ENCODE measurements at regions not wholly inside any gene's neighbourhood (a gene's known extent, or its start where the extent isn't known, plus 50 kb on each side); places are given as distances from the start of the nearest gene placed in this dataset.

DNA sequence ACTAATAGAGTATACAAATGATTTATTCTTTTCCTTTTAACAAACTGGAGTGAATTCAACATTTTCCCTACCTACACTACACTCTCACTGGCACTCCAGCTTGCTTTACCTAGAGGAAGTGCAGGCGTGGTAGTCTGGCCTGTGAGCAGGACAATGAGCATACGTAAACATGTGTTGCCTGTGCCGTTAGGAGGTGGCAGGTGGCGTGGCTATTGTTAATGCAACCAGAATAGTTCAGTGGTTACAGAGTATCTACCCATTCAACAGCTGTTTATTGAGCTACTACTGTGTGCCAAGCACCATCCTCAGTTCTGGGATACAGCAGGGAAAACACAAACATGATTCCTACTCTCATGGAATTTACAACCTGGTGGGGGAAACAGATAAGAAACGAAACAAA is 299.7 kb upstream of the KAZN start:
- WGBS (ENCODE audit: insufficient coverage), result 80% methylated on average over 1 of the region's 5 CpGs
- H3K9me3 ChIP-seq (ENCODE audit: control insufficient read depth, insufficient read depth, low read length), result no peaks in the 10 kb centered on the region
- no peak for DNase-seq (ENCODE audit: low read depth in 4 of 6, low spot score in 6 of 6)

DNA sequence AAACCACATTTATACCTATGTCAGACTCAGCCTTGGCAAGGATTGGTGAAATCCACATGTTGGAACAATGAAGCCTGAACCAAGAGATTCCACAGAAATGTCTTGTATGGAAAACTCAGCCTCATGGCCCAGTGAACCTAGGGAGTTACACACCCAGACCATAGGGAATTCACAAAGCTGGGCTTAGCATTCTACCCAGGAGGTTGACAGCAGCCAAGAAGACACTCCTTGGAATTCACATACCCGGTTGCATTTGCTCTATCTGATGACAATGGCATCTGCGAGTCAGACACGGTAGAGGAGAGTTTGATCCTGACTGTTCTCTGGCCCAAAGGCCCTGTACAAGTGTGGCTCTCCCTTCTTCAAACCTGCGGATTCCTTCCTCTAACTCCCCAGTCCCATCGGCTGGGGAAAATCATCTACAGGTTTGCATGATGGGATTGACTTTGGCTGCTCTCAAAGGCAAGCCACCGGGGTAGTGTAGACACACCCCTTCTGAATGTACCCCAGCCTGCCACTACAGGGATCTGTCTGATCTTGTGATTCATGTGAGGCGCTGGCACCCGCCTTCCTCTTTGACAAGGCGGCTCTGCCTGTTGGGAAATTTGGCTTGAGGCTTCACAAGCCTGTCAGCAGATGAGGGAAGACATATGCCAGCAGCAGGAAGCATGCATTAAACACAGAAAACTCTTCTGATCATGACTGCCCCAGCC is 297.3 kb upstream of the KAZN start:
- H3K36me3 ChIP-seq (ENCODE audit: control insufficient read depth, insufficient read depth, low read length), result no peaks in the 10 kb centered on the region
- WGBS (ENCODE audit: insufficient coverage), result 50% methylated on average over 1 of the region's 9 CpGs
- no peak overlapping the region for H3K27ac ChIP-seq (ENCODE audit: low read depth, low read length)
- no peak overlapping the region for H3K4me3 ChIP-seq (ENCODE audit: low read depth, low read length)
- no peaks in the 10 kb centered on the region for H3K27me3 ChIP-seq (ENCODE audit: control insufficient read depth, insufficient read depth, low read length)
- no peaks in the 10 kb centered on the region for H3K4me1 ChIP-seq (ENCODE audit: control insufficient read depth, insufficient read depth, low read length)
- DNase-seq (ENCODE audit: low read depth in 4 of 6, low spot score in 6 of 6), result peak in 2 of 6 donors; percentile 53 to 94
- H3K9me3 ChIP-seq (ENCODE audit: control insufficient read depth, insufficient read depth, low read length), result no peaks in the 10 kb centered on the region

More for the DNA sequence above, 299.7 kb upstream of the KAZN start:
- no peak overlapping the region for H3K27ac ChIP-seq (ENCODE audit: low read depth, low read length)
- no peaks in the 10 kb centered on the region for H3K36me3 ChIP-seq (ENCODE audit: control insufficient read depth, insufficient read depth, low read length)
- H3K4me3 ChIP-seq (ENCODE audit: low read depth, low read length), result no peak overlapping the region
- H3K27me3 ChIP-seq (ENCODE audit: control insufficient read depth, insufficient read depth, low read length), result no peaks in the 10 kb centered on the region
- H3K4me1 ChIP-seq (ENCODE audit: control insufficient read depth, insufficient read depth, low read length), result no peaks in the 10 kb centered on the region

DNA sequence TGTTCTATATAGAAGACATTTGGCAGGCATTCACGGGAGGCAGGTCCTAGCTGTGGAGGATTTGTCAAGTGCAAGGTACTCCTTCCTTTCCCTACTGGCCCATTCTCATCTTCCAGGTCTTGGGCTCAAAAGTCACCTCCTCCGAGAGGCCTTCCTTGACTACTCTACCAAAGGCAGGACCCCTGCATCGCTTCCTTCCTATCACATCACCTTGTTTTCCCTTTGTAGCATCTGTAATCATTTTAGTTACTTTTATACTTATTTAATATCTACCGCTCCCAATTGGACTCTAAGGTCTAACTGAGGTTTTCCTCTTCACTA is 296.8 kb upstream of the KAZN start:
- no peak overlapping the region for H3K27ac ChIP-seq (ENCODE audit: low read depth, low read length)
- H3K27me3 ChIP-seq (ENCODE audit: control insufficient read depth, insufficient read depth, low read length), result no peaks in the 10 kb centered on the region
- DNase-seq (ENCODE audit: low read depth in 4 of 6, low spot score in 6 of 6), result no peak
- no peaks in the 10 kb centered on the region for H3K9me3 ChIP-seq (ENCODE audit: control insufficient read depth, insufficient read depth, low read length)
- 70% methylated on average over 2 of the region's 4 CpGs for WGBS (ENCODE audit: insufficient coverage)
- H3K36me3 ChIP-seq (ENCODE audit: control insufficient read depth, insufficient read depth, low read length), result no peaks in the 10 kb centered on the region
- no peak overlapping the region for H3K4me3 ChIP-seq (ENCODE audit: low read depth, low read length)
- H3K4me1 ChIP-seq (ENCODE audit: control insufficient read depth, insufficient read depth, low read length), result no peaks in the 10 kb centered on the region

DNA sequence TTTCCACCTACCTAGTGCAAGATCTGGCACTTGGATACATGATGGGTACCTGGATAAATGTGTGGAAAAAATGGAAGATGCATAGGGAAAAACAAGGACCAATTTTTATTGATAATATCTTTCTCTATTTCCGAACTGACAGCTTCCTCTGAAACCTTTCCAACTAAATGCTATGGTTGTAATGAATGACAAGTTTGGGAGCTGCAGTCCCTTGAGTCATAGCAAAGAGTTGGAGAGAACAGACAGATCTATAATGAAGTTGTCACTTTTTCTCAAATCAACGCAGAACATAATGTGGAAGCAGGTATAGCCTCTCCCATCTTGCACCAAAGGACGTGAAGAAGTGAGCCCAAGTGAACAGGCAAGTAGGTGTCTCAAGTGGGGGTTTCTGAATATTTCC is 296.5 kb upstream of the KAZN start:
- Histone ChIP-seq H3K4me3 (ENCODE audit: low read depth, low read length) (no peak overlapping the region), H3K4me1 (ENCODE audit: control insufficient read depth, insufficient read depth, low read length) (no peaks in the 10 kb centered on the region), H3K27ac (ENCODE audit: low read depth, low read length) (no peak overlapping the region), H3K27me3 (ENCODE audit: control insufficient read depth, insufficient read depth, low read length) (no peaks in the 10 kb centered on the region), H3K9me3 (ENCODE audit: control insufficient read depth, insufficient read depth, low read length) (no peaks in the 10 kb centered on the region), H3K36me3 (ENCODE audit: control insufficient read depth, insufficient read depth, low read length) (no peaks in the 10 kb centered on the region)
- WGBS (ENCODE audit: insufficient coverage), result 100% methylated on average over 1 of the region's 3 CpGs
- no peak for DNase-seq (ENCODE audit: low read depth in 4 of 6, low spot score in 6 of 6)

DNA sequence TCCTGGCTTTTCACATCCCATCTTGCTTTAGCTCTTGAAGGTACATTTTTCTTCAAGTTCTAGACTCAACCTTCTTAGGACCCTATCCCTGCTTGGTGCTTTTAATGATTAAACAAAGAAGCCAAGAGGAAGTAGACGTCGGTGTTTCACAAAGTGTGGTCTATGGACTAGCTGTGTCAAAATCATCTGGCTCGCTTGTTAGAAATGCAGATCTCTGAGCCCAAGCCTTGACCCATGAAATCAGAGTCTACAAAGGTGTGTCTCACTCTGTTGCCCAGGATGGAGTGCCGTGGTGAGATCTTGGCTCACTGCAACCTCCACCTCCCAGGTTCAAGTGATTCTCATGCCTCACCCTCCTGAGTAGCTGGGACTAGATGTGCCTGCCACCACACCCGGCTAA is 295.5 kb upstream of the KAZN start:
- no peaks in the 10 kb centered on the region for H3K9me3 ChIP-seq (ENCODE audit: control insufficient read depth, insufficient read depth, low read length)
- no peak overlapping the region for H3K4me3 ChIP-seq (ENCODE audit: low read depth, low read length)
- H3K27ac ChIP-seq (ENCODE audit: low read depth, low read length), result no peak overlapping the region
- H3K36me3 ChIP-seq (ENCODE audit: control insufficient read depth, insufficient read depth, low read length), result no peaks in the 10 kb centered on the region
- no peak for DNase-seq (ENCODE audit: low read depth in 4 of 6, low spot score in 6 of 6)
- no peaks in the 10 kb centered on the region for H3K27me3 ChIP-seq (ENCODE audit: control insufficient read depth, insufficient read depth, low read length)
- no peaks in the 10 kb centered on the region for H3K4me1 ChIP-seq (ENCODE audit: control insufficient read depth, insufficient read depth, low read length)
- WGBS (ENCODE audit: insufficient coverage), result 77% methylated on average over 4 of the region's 5 CpGs

DNA sequence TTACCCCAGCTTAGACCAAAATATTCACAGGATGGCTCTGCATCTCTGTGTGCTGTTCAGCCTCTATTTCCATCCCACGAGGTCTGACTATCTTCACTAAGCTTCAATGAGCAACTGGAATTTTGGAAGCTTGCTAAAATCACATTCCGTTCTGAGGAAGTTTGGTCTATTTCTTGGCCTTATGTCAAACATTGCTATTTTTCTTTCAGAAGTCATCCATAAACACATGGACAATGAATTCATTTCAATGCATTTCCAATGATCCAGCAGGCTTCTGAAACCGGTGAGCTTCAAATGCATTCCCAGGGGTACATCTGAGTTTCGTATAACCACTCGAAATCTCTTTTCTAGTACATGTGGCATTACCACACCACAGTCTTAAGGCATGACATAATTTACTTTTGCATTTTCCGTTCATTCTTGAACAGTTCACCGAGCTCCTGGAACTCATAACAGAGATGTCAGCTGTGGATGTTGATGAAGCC is 294.1 kb upstream of the KAZN start:
- no peak for DNase-seq (ENCODE audit: low read depth in 4 of 6, low spot score in 6 of 6)
- Histone ChIP-seq H3K36me3 (ENCODE audit: control insufficient read depth, insufficient read depth, low read length) (no peaks in the 10 kb centered on the region), H3K4me1 (ENCODE audit: control insufficient read depth, insufficient read depth, low read length) (no peaks in the 10 kb centered on the region), H3K27me3 (ENCODE audit: control insufficient read depth, insufficient read depth, low read length) (no peaks in the 10 kb centered on the region), H3K9me3 (ENCODE audit: control insufficient read depth, insufficient read depth, low read length) (no peaks in the 10 kb centered on the region), H3K4me3 (ENCODE audit: low read depth, low read length) (no peak overlapping the region), H3K27ac (ENCODE audit: low read depth, low read length) (no peak overlapping the region)
- 84% methylated on average over 5 of the region's 7 CpGs for WGBS (ENCODE audit: insufficient coverage)

DNA sequence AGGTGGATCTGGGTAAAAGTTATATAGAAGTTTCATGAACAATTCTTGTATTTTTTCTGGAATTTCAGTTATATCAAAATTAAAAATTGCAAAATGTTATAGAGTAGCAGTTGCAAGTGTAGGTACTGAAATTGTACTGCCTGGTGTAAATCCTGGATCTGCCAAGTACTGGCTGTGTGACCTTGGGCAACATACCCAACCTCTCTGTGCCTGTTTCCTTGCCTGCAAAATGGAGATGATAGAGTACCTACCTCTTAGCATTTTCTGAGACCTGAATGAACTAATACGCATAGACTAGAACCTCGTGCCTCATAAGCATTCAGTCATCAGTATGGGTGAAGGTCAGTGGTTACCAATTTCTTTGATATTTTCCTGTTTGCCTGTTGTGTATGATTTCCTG is 290.0 kb upstream of the KAZN start:
- H3K9me3 ChIP-seq (ENCODE audit: control insufficient read depth, insufficient read depth, low read length), result no peaks in the 10 kb centered on the region
- no peak overlapping the region for H3K4me3 ChIP-seq (ENCODE audit: low read depth, low read length)
- no peak for DNase-seq (ENCODE audit: low read depth in 4 of 6, low spot score in 6 of 6)
- H3K27me3 ChIP-seq (ENCODE audit: control insufficient read depth, insufficient read depth, low read length), result no peaks in the 10 kb centered on the region
- 85% methylated on average over 2 of the region's 2 CpGs for WGBS (ENCODE audit: insufficient coverage)
- no peak overlapping the region for H3K27ac ChIP-seq (ENCODE audit: low read depth, low read length)
- no peaks in the 10 kb centered on the region for H3K4me1 ChIP-seq (ENCODE audit: control insufficient read depth, insufficient read depth, low read length)
- no peaks in the 10 kb centered on the region for H3K36me3 ChIP-seq (ENCODE audit: control insufficient read depth, insufficient read depth, low read length)

DNA sequence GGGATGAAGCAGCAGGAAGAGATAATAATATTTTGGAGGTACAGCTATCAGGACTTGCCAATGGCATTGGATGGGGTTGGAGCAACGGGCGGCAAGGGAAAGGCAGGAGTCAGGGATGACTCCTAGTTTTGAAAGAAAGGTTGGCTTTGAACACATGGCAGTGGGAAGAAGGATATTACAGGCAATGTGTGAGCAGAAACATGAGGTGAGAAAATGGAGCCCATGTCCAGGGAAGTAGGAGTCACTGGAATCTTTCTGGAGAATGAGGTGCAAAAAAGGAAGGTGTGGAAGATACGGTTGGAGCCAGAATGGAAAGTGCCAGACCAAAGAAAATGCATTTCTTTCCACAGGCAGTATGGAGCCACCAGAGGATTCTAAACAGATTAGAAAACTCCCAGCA is 288.5 kb upstream of the KAZN start:
- no peaks in the 10 kb centered on the region for H3K4me1 ChIP-seq (ENCODE audit: control insufficient read depth, insufficient read depth, low read length)
- WGBS (ENCODE audit: insufficient coverage), result 96% methylated on average over 2 of the region's 3 CpGs
- no peak overlapping the region for H3K4me3 ChIP-seq (ENCODE audit: low read depth, low read length)
- no peak overlapping the region for H3K27ac ChIP-seq (ENCODE audit: low read depth, low read length)
- no peaks in the 10 kb centered on the region for H3K9me3 ChIP-seq (ENCODE audit: control insufficient read depth, insufficient read depth, low read length)
- no peaks in the 10 kb centered on the region for H3K36me3 ChIP-seq (ENCODE audit: control insufficient read depth, insufficient read depth, low read length)
- no peak for DNase-seq (ENCODE audit: low read depth in 4 of 6, low spot score in 6 of 6)
- H3K27me3 ChIP-seq (ENCODE audit: control insufficient read depth, insufficient read depth, low read length), result no peaks in the 10 kb centered on the region

DNA sequence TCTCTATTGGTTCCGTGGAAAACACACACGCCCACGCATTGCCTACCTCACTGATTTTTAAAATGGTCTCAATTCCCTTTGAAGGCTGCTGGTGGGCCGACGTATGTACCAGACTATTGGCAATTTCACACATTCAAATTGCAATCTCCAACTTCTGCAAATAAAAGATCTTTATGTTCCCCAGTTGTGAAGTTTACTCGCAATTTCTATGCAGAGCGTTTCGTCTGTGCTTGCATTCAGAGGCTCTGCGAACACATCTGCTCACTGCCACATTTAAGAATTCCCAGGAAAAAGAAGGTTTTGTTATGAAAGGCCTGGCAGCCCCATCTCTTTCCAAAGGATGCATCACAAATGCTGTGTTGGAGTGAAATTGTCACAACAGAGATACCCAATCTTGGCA is 288.0 kb upstream of the KAZN start:
- Histone ChIP-seq H3K9me3 (ENCODE audit: control insufficient read depth, insufficient read depth, low read length) (no peaks in the 10 kb centered on the region), H3K27ac (ENCODE audit: low read depth, low read length) (no peak overlapping the region), H3K4me3 (ENCODE audit: low read depth, low read length) (no peak overlapping the region), H3K36me3 (ENCODE audit: control insufficient read depth, insufficient read depth, low read length) (no peaks in the 10 kb centered on the region), H3K27me3 (ENCODE audit: control insufficient read depth, insufficient read depth, low read length) (no peaks in the 10 kb centered on the region), H3K4me1 (ENCODE audit: control insufficient read depth, insufficient read depth, low read length) (no peaks in the 10 kb centered on the region)
- WGBS (ENCODE audit: insufficient coverage), result 63% methylated on average over 6 of the region's 9 CpGs
- peak in 4 of 6 donors; percentile 17 to 95 (median 38) for DNase-seq (ENCODE audit: low read depth in 4 of 6, low spot score in 6 of 6)

DNA sequence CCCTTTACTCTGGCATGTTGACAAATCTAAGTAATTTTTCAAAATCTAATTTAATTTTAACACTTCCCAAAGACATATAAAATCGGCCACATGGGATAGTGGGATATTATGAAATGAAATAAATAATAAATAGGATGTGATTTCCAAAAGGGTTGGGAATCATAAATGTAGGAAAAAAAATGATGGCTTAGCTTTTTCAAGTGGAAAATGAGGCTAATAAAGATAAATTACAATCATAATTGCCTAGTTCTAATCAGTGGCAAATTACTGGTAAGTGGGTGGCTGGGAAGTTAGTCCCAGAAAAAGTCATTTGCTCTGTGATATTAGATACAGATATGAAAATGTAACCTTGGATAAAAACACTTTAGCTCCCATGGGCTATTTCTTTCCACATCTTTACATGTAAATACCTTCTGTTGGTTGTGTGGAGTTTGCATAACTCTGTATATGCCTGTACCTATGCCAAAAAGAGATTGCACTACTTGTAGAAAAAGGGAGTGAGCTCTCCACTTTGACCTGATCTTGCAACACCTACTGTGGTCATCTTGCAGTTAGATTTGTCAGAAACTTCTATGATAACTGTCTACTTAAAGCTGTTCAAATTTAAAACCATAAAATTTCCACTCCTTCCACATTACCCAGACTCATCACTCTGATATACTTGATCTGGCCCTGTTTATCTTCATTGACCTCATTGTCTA is 284.6 kb upstream of the KAZN start:
- no CpG with 5 or more reads among the region's 1 CpG for WGBS (ENCODE audit: insufficient coverage)
- H3K9me3 ChIP-seq (ENCODE audit: control insufficient read depth, insufficient read depth, low read length), result no peaks in the 10 kb centered on the region
- H3K27ac ChIP-seq (ENCODE audit: low read depth, low read length), result no peak overlapping the region

More for the DNA sequence above, 284.6 kb upstream of the KAZN start:
- H3K4me3 ChIP-seq (ENCODE audit: low read depth, low read length), result no peak overlapping the region
- peak in 1 of 6 donors; percentile 92 for DNase-seq (ENCODE audit: low read depth in 4 of 6, low spot score in 6 of 6)
- H3K4me1 ChIP-seq (ENCODE audit: control insufficient read depth, insufficient read depth, low read length), result no peaks in the 10 kb centered on the region
- H3K36me3 ChIP-seq (ENCODE audit: control insufficient read depth, insufficient read depth, low read length), result no peaks in the 10 kb centered on the region
- H3K27me3 ChIP-seq (ENCODE audit: control insufficient read depth, insufficient read depth, low read length), result no peaks in the 10 kb centered on the region
